ENCODE measurements at regions not wholly inside any gene's neighbourhood (a gene's known extent, or its start where the extent isn't known, plus 50 kb on each side); places are given as distances from the start of the nearest gene placed in this dataset.

DNA sequence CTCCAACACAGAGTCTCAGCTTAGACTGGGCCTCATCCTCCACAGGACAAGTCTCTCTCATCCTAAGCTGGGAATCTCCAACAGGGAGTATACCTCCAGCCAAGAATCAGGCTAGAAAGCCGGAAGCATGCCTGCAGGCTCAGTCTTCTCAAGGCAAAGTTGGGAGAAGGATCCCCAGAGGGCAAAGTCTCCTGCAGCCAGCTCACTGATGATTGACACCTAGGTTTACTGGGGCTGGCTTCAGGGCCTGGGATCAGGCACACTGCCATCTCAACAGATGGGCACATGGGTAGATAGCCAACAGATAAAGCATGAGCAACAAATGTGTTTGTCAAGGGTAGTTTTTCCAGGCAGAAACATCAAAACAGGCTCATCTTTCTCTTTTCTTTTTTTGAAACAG, 56.1 kb upstream of the TOX3 start:
- no peak overlapping the region for H3K56ac ChIP-seq (ENCODE audit: low read length)
- H3K4ac ChIP-seq (ENCODE audit: low read depth, low read length), result no peak overlapping the region

DNA sequence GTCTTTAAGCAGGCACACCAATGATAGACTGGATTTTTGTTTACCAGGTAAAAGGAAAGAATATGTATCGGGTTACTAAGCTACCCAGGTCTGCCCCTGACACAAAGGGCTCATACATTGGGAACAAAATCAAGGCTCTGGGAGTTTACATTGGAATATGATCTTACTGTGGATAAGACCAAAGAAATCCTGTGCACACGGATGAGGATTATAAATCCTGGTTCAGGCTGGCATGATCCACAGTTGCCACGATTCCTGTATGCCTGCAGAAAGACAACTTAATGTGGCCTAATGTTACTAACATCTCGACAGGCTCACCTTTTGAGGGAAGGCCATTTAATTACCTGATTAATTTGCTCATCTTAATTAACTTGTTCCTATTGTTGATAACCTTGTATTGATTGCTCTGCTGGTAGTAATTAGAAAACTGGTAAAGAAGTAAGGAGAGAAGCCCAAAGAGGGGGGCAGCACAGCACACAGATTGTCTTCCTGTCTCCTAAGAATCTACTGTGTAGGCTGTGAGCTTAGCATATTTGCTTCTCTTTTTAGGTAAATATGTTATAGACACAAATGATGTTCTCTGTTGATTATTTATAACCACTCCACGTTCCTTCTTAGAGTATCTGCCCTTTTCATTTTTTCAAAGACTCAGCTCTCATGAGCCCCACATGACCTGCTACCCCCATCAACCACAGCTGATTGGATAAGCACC, 51.0 kb upstream of the TOX3 start:
- Histone ChIP-seq H4K5ac (ENCODE audit: low read length) (no peak overlapping the region), H2BK15ac (replicated peaks; ENCODE audit: low read depth) (no peak overlapping the region), H3K27me3 (ENCODE audit: insufficient read depth, low read length, poor library complexity) (no peaks in the 10 kb centered on the region), H2BK5ac (ENCODE audit: low read length) (no peak overlapping the region), H3K4me1 (ENCODE audit: control insufficient read depth, low read depth, low read length) (peaks cover 1% of the 10 kb centered on the region), H4K8ac (ENCODE audit: low read depth, low read length) (no peak overlapping the region), H3K4me2 (ENCODE audit: low read length) (no peak overlapping the region), H3K79me2 (ENCODE audit: control insufficient read depth, insufficient read depth, low read length) (no peaks in the 10 kb centered on the region), H3K4me3 (ENCODE audit: low read length) (no peak overlapping the region), H2BK120ac (ENCODE audit: low read depth, low read length) (no peak overlapping the region), H2AK5ac (ENCODE audit: low read length) (no peak overlapping the region), H3K79me1 (ENCODE audit: low read length) (no peaks in the 10 kb centered on the region), H3K9ac (ENCODE audit: low read length) (no peak overlapping the region), H3K18ac (ENCODE audit: low read length) (peak overlapping the region; percentile 60), H3K4ac (ENCODE audit: low read depth, low read length) (no peak overlapping the region), H3K36me3 (ENCODE audit: control insufficient read depth, insufficient read depth, low read length) (no peaks in the 10 kb centered on the region), H3K27ac (ENCODE audit: low read depth, low read length) (no peak overlapping the region), H3K56ac (ENCODE audit: low read length) (no peak overlapping the region), H3K23ac (ENCODE audit: low read length) (no peak overlapping the region)
- peak; percentile 85 for DNase-seq
- WGBS (ENCODE audit: extremely low coverage, insufficient coverage, low lambda C conversion rate), result no CpG with 5 or more reads among the region's 5 CpGs

More for the DNA sequence above, 56.1 kb upstream of the TOX3 start:
- no peak overlapping the region for H2BK15ac ChIP-seq (replicated peaks; ENCODE audit: low read depth)
- H3K18ac ChIP-seq (ENCODE audit: low read length), result no peak overlapping the region
- no peak overlapping the region for H3K23ac ChIP-seq (ENCODE audit: low read length)
- H2BK120ac ChIP-seq (ENCODE audit: low read depth, low read length), result no peak overlapping the region
- WGBS (ENCODE audit: extremely low coverage, insufficient coverage, low lambda C conversion rate), result no CpG with 5 or more reads among the region's 1 CpG
- no peak overlapping the region for H2BK5ac ChIP-seq (ENCODE audit: low read length)
- no peak overlapping the region for H3K27ac ChIP-seq (ENCODE audit: low read depth, low read length)
- H2AK5ac ChIP-seq (ENCODE audit: low read length), result no peak overlapping the region
- H3K79me1 ChIP-seq (ENCODE audit: low read length), result no peaks in the 10 kb centered on the region
- no peak for DNase-seq
- no peak overlapping the region for H4K5ac ChIP-seq (ENCODE audit: low read length)
- H3K9ac ChIP-seq (ENCODE audit: low read length), result no peak overlapping the region
- H3K36me3 ChIP-seq (ENCODE audit: control insufficient read depth, insufficient read depth, low read length), result no peaks in the 10 kb centered on the region
- H3K27me3 ChIP-seq (ENCODE audit: insufficient read depth, low read length, poor library complexity), result no peaks in the 10 kb centered on the region
- H3K4me1 ChIP-seq (ENCODE audit: control insufficient read depth, low read depth, low read length), result no peaks in the 10 kb centered on the region
- H3K79me2 ChIP-seq (ENCODE audit: control insufficient read depth, insufficient read depth, low read length), result no peaks in the 10 kb centered on the region
- no peak overlapping the region for H3K4me3 ChIP-seq (ENCODE audit: low read length)
- H4K8ac ChIP-seq (ENCODE audit: low read depth, low read length), result no peak overlapping the region
- H3K4me2 ChIP-seq (ENCODE audit: low read length), result no peak overlapping the region

DNA sequence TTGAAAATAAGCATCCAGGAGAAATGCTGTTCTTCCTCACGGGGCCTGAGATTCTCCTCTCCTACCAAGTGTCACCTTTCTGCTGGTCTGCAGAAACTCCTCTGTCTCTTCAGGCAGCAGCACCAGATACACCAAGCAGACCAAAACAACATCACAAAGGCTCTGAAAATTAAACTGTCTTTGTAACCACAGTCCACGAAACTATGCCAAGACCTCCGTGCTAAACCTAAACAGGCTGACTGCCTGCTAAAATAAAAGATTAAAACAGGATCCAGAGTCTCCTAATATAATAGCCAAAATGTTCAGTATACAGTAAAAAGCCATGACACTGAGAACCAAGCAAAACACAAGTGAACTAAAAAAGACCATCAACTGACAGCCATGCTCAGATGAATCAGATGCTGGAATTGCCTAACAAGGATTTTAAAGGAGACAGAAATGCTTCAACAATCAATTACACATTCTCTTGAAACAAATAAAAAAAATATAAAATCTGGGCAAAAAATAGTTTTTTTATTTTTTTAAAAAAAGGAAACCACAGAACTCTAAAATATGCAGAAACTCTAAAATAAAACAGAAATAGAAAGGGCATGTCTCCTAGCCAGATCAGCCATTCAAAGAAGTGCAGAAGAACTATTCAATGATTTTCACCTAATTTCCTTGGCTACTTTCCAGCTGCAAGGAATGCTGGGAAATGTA, 50.3 kb upstream of the TOX3 start:
- H2BK120ac ChIP-seq (ENCODE audit: low read depth, low read length), result no peak overlapping the region
- no peaks in the 10 kb centered on the region for H3K79me2 ChIP-seq (ENCODE audit: control insufficient read depth, insufficient read depth, low read length)
- no peak overlapping the region for H3K18ac ChIP-seq (ENCODE audit: low read length)
- no peak overlapping the region for H4K8ac ChIP-seq (ENCODE audit: low read depth, low read length)
- H3K9ac ChIP-seq (ENCODE audit: low read length), result no peak overlapping the region
- H3K4me3 ChIP-seq (ENCODE audit: low read length), result no peak overlapping the region
- no peak overlapping the region for H2BK5ac ChIP-seq (ENCODE audit: low read length)
- H3K27ac ChIP-seq (ENCODE audit: low read depth, low read length), result no peak overlapping the region
- no peak overlapping the region for H4K5ac ChIP-seq (ENCODE audit: low read length)
- H3K79me1 ChIP-seq (ENCODE audit: low read length), result no peaks in the 10 kb centered on the region
- no peak overlapping the region for H2BK15ac ChIP-seq (replicated peaks; ENCODE audit: low read depth)
- no peaks in the 10 kb centered on the region for H3K36me3 ChIP-seq (ENCODE audit: control insufficient read depth, insufficient read depth, low read length)
- H3K23ac ChIP-seq (ENCODE audit: low read length), result no peak overlapping the region
- H2AK5ac ChIP-seq (ENCODE audit: low read length), result no peak overlapping the region
- DNase-seq, result no peak
- no CpG with 5 or more reads among the region's 3 CpGs for WGBS (ENCODE audit: extremely low coverage, insufficient coverage, low lambda C conversion rate)
- H3K4me2 ChIP-seq (ENCODE audit: low read length), result no peak overlapping the region
- no peaks in the 10 kb centered on the region for H3K27me3 ChIP-seq (ENCODE audit: insufficient read depth, low read length, poor library complexity)
- no peak overlapping the region for H3K56ac ChIP-seq (ENCODE audit: low read length)
- peaks cover 1% of the 10 kb centered on the region for H3K4me1 ChIP-seq (ENCODE audit: control insufficient read depth, low read depth, low read length)
- no peak overlapping the region for H3K4ac ChIP-seq (ENCODE audit: low read depth, low read length)

All from mesendoderm (in vitro differentiated cells).